IMR-90 (cell line): ENCODE measurements at regions not wholly inside any gene's neighbourhood (a gene's known extent, or its start where the extent isn't known, plus 50 kb on each side); places are given as distances from the start of the nearest gene placed in this dataset.

Experiments used
- CEBPB ChIP-seq: IDR thresholded peaks from 2 replicates; pipeline ENCODE4 v1.6.1; 2012; ENCODE audit warnings: low read depth, low read length, improper control_type of control experiment
- CTCF ChIP-seq: conservative IDR thresholded peaks from 2 replicates; pipeline ENCODE4 v1.5.1; 2012; ENCODE audit warnings: mild to moderate bottlenecking, low read depth, low read length, improper control_type of control experiment
- MAZ ChIP-seq: IDR thresholded peaks from 2 replicates; pipeline ENCODE4 v1.6.1; 2012; ENCODE audit warnings: low read depth, mild to moderate bottlenecking, low read length, improper control_type of control experiment, moderate library complexity, borderline replicate concordance
- NFE2L2 ChIP-seq: fragments of 150-350 bp; IDR thresholded peaks from 2 replicates; pipeline ENCODE4 v1.6.1; 2016; ENCODE audit warnings: low read depth, mild to moderate bottlenecking, low read length
- POLR2A ChIP-seq: IDR thresholded peaks from 2 replicates; pipeline ENCODE4 v1.6.1; 2012; ENCODE audit warnings: mild to moderate bottlenecking, low read depth, low read length
- RFX5 ChIP-seq: IDR thresholded peaks from 2 replicates; pipeline ENCODE4 v1.8.0; 2012; ENCODE audit warnings: low read depth, mild to moderate bottlenecking, low read length, moderate library complexity
- USF2 ChIP-seq: fragments of 150-350 bp; IDR thresholded peaks from 2 replicates; pipeline ENCODE4 v1.6.1; 2017; ENCODE audit warnings: mild to moderate bottlenecking, antibody characterized with exemption, low read length, low read depth

- TF ChIP-seq CEBPB = no peak
- TF ChIP-seq CTCF = no peak
- no peak for TF ChIP-seq POLR2A
- no peak for TF ChIP-seq MAZ
- no peak for TF ChIP-seq RFX5
- no peak for TF ChIP-seq USF2
- no peak for TF ChIP-seq NFE2L2
Observed at GRCh38 chr10:78896159-78896928, 172.4 kb upstream of the ZMIZ1 start.
